ENCODE measurements at regions not wholly inside any gene's neighbourhood (a gene's known extent, or its start where the extent isn't known, plus 50 kb on each side); places are given as distances from the start of the nearest gene placed in this dataset.

- POLR2A ChIA-PET (ENCODE audit: partially characterized antibody) = no interaction called here
- Histone ChIP-seq H2BK20ac (ENCODE audit: low read length) (no peak overlapping the region), H2BK15ac (ENCODE audit: low read length) (no peak overlapping the region), H3K56ac (replicated peaks; ENCODE audit: insufficient read length, low read depth, low read length) (no peak overlapping the region), H3K4me3 (ENCODE audit: extremely low read depth in 1 of 4, insufficient read depth in 2 of 4, low read depth in 3 of 4, low read length in 4 of 4) (no peak overlapping the region), H4K91ac (replicated peaks; ENCODE audit: insufficient read length, low read length) (no peak overlapping the region), H3K18ac (ENCODE audit: extremely low read depth, low read length) (no peak overlapping the region), H4K8ac (ENCODE audit: extremely low read depth, insufficient read depth, low read length) (no peak overlapping the region), H3K9ac (replicated peaks in 1 of 4; ENCODE audit: extremely low read depth in 1 of 4, low read depth in 3 of 4, low read length in 3 of 4) (no peak overlapping the region), H3K79me1 (ENCODE audit: low read depth, low read length) (no peaks in the 10 kb centered on the region), H3K27ac (ENCODE audit: low read depth, low read length) (no peak overlapping the region), H3K4me1 (replicated peaks in 1 of 4; ENCODE audit: control insufficient read depth in 3 of 4, insufficient read depth in 4 of 4, low read length in 3 of 4) (peaks cover 0 to 6% (median 0%) of the 10 kb centered on the region in 4 experiments; a peak in 1 of 7 replicates), H3K23me2 (ENCODE audit: low read depth, low read length) (no peaks in the 10 kb centered on the region), H3K9me3 (ENCODE audit: insufficient read depth in 2 of 2, low read depth in 1 of 2, low read length in 1 of 2) (peaks cover 3 to 10% of the 10 kb centered on the region in 2 experiments; a peak in 2 of 4 replicates), H4K20me1 (replicated peaks in 1 of 2; ENCODE audit: control insufficient read depth in 1 of 2, insufficient read depth in 2 of 2, low read length in 2 of 2) (no peaks in the 10 kb centered on the region), H2BK12ac (ENCODE audit: low read depth, low read length) (no peak overlapping the region), H3K79me2 (ENCODE audit: control insufficient read depth in 1 of 2, insufficient read depth in 2 of 2, low read length in 2 of 2) (no peaks in the 10 kb centered on the region), H3K36me3 (ENCODE audit: control insufficient read depth in 2 of 4, insufficient read depth in 4 of 4, low read length in 3 of 4) (no peaks in the 10 kb centered on the region), H3K4ac (replicated peaks; ENCODE audit: insufficient read length, low read depth, low read length) (no peak overlapping the region), H3K4me2 (ENCODE audit: insufficient read depth in 1 of 2, low read depth in 2 of 2, low read length in 2 of 2) (no peak overlapping the region), H3K14ac (ENCODE audit: insufficient read length) (no peak overlapping the region), H3K23ac (ENCODE audit: insufficient read length) (no peak overlapping the region), H2BK120ac (replicated peaks; ENCODE audit: low read depth, low read length) (no peak overlapping the region), H2AK5ac (ENCODE audit: low read depth, low read length) (no peak overlapping the region), H4K5ac (ENCODE audit: insufficient read length, low read depth, low read length) (no peak overlapping the region), H2BK5ac (ENCODE audit: low read depth, low read length) (no peak overlapping the region), H3K27me3 (replicated peaks in 1 of 4; ENCODE audit: control insufficient read depth in 3 of 4, extremely low read depth in 1 of 4, insufficient read depth in 3 of 4, low read length in 3 of 4) (no peaks in the 10 kb centered on the region), H2AFZ (ENCODE audit: low read length) (no peak overlapping the region)
- FAIRE-seq (no peak), DNase-seq (ENCODE audit: low read depth in 1 of 2, low spot score in 2 of 2) (no peak)
- WGBS, 2 experiments (ENCODE audit: extremely low coverage in 1 of 2, insufficient coverage in 1 of 2, insufficient read length in 1 of 2, insufficient replicate concordance in 2 of 2, low coverage in 1 of 2, low lambda C conversion rate in 2 of 2, missing lambda C conversion rate in 1 of 2) = 86% methylated on average over 5 of the region's 5 CpGs; no CpG with 5 or more reads in 1 of the 2 experiments
- CTCF ChIA-PET (ENCODE audit: partially characterized antibody) = interaction anchor here (1.4 kb wide), 1 partner anchor 9 kb away, joined by 7 read pairs; no protein-coding TSS in a partner anchor
- TF ChIP-seq NRF1 (IDR thresholded peaks at IDR 0.05; ENCODE audit: low read depth, low read length) = no peak
- no peak for TF ChIP-seq CBX8 (IDR thresholded peaks at IDR 0.05; ENCODE audit: borderline replicate concordance, low read depth, low read length)
- TF ChIP-seq JUN (IDR thresholded peaks at IDR 0.05; ENCODE audit: low read depth, low read length) = no peak
- TF ChIP-seq HDAC2 (IDR thresholded peaks at IDR 0.05; ENCODE audit: borderline replicate concordance in 1 of 2, low read depth in 2 of 2, low read length in 2 of 2) = no peak
- no peak for TF ChIP-seq SIN3A (conservative IDR thresholded peaks at IDR 0.05 in 1 of 2, IDR thresholded peaks at IDR 0.05 in 1 of 2; ENCODE audit: low read depth in 1 of 2, low read length in 2 of 2)
- no peak for TF ChIP-seq PHF8 (conservative IDR thresholded peaks at IDR 0.05; ENCODE audit: low read depth, low read length)
- TF ChIP-seq KDM5A (IDR thresholded peaks at IDR 0.05; ENCODE audit: low read length) = no peak
- TF ChIP-seq HDAC6 (IDR thresholded peaks at IDR 0.05; ENCODE audit: low read depth, low read length) = no peak
- TF ChIP-seq SAP30 (IDR thresholded peaks at IDR 0.05; ENCODE audit: insufficient read depth, insufficient replicate concordance, low read length) = no peak
- TF ChIP-seq TCF12 (IDR thresholded peaks at IDR 0.05; ENCODE audit: low read depth, low read length) = no peak
- no peak for TF ChIP-seq E2F6 (IDR thresholded peaks at IDR 0.05)
- no peak for TF ChIP-seq POU5F1 (IDR thresholded peaks at IDR 0.05; ENCODE audit: low read depth, low read length)
Observed at GRCh38 chr6:99143108-99143861, 195.5 kb upstream of the FBXL4 start.
